ENCODE measurements at regions not wholly inside any gene's neighbourhood (a gene's known extent, or its start where the extent isn't known, plus 50 kb on each side); places are given as distances from the start of the nearest gene placed in this dataset.

GRCh38 chr1:93764366-93764750 lies 82.7 kb upstream of the BCAR3 start:
- no peak for TF ChIP-seq CTCF (IDR thresholded peaks at IDR 0.05)
- no peak for TF ChIP-seq POLR2A (IDR thresholded peaks at IDR 0.05)

All from body of pancreas (tissue), 4 donors.